OCI-LY3 (cell line): ENCODE measurements at regions not wholly inside any gene's neighbourhood (a gene's known extent, or its start where the extent isn't known, plus 50 kb on each side); places are given as distances from the start of the nearest gene placed in this dataset.

ENCODE experiments used
- H2AFZ ChIP-seq: fragments of 200-600, 300-600 bp; shearing (Covaris generic); 2 replicates; pipeline ENCODE4 v1.6.0; 2014; ENCODE audit warnings: antibody characterized with exemption, low read depth, low read length
- H3K27ac ChIP-seq: fragments of 200-600, 300-600 bp; sonication (generic); 2 replicates; pipeline ENCODE4 v1.5.1; 2014; ENCODE audit warnings: mild to moderate bottlenecking, low read length, moderate library complexity, mixed read lengths
- H3K27me3 ChIP-seq: fragments of 200-600, 300-600 bp; sonication (generic); 2 replicates; pipeline ENCODE4 v1.6.1; 2014; ENCODE audit warnings: low read depth, low read length, mixed read lengths
- H3K36me3 ChIP-seq: fragments of 200-600, 300-600 bp; sonication (generic); replicated peaks from 2 replicates; pipeline ENCODE3; 2014; ENCODE audit warnings: low read depth, low read length, mixed read lengths
- H3K4me1 ChIP-seq: fragments of 300-600, 200-600 bp; sonication (generic); 2 replicates; pipeline ENCODE4 v1.6.1; 2014; ENCODE audit warnings: low read length, mixed read lengths
- H3K4me2 ChIP-seq: fragments of 200-600, 300-600 bp; sonication (generic); 2 replicates; pipeline ENCODE4 v1.6.1; 2014; ENCODE audit warnings: low read length, mixed read lengths
- H3K4me3 ChIP-seq: fragments of 300-600, 200-600 bp; sonication (generic); 2 replicates; pipeline ENCODE4 v1.5.1; 2014; ENCODE audit warnings: antibody characterized with exemption, mild to moderate bottlenecking, low read length, moderate library complexity
- H3K79me2 ChIP-seq: fragments of 300-600, 200-600 bp; shearing (Covaris generic); 2 replicates; pipeline ENCODE4 v1.6.1; 2014; ENCODE audit warnings: mild to moderate bottlenecking, low read length, mixed read lengths
- H3K9ac ChIP-seq: fragments of 300-600, 200-600 bp; shearing (Covaris generic); 2 replicates; pipeline ENCODE4 v1.6.0; 2014; ENCODE audit warnings: mild to moderate bottlenecking, low read length, moderate library complexity
- H3K9me3 ChIP-seq: fragments of 200-600, 300-600 bp; shearing (Covaris generic); 2 replicates; pipeline ENCODE4 v1.6.1; 2014; ENCODE audit warnings: low read length, mixed read lengths; ENCODE audit not compliant: insufficient read depth
- H4K20me1 ChIP-seq: fragments of 200-600, 300-600 bp; sonication (generic); 2 replicates; pipeline ENCODE4 v1.6.1; 2016; ENCODE audit warnings: low read length, mixed read lengths; ENCODE audit not compliant: insufficient read depth
- CTCF ChIP-seq: fragments of 200-600, 300-600 bp; sonication (generic); IDR thresholded peaks from 2 replicates; pipeline ENCODE4 v1.5.1; 2014; ENCODE audit warnings: antibody characterized with exemption, low read length, low read depth
- EZH2phosphoT487 ChIP-seq: fragments of 200-600 bp; shearing (Covaris generic); IDR thresholded peaks from 2 replicates; pipeline ENCODE4 v1.6.1; 2018; ENCODE audit warnings: antibody characterized with exemption, mixed run types, low read depth

- Histone ChIP-seq H3K27me3 (no peaks in the 10 kb centered on the region), H3K9me3 (no peaks in the 10 kb centered on the region), H4K20me1 (no peaks in the 10 kb centered on the region), H3K4me1 (no peaks in the 10 kb centered on the region), H3K27ac (no peak overlapping the region), H2AFZ (no peak overlapping the region), H3K79me2 (no peaks in the 10 kb centered on the region), H3K9ac (no peak overlapping the region), H3K36me3 (no peaks in the 10 kb centered on the region), H3K4me3 (no peak overlapping the region), H3K4me2 (no peak overlapping the region)
- no peak for TF ChIP-seq CTCF
- no peak for TF ChIP-seq EZH2phosphoT487
Observed at GRCh38 chr20:21839982-21840381, 134.5 kb downstream of the PAX1 start.

- Histone ChIP-seq H4K20me1 (no peaks in the 10 kb centered on the region), H3K9me3 (no peaks in the 10 kb centered on the region), H2AFZ (no peak overlapping the region), H3K79me2 (no peaks in the 10 kb centered on the region), H3K36me3 (no peaks in the 10 kb centered on the region), H3K4me3 (no peak overlapping the region), H3K4me1 (no peaks in the 10 kb centered on the region), H3K27ac (no peak overlapping the region), H3K4me2 (no peak overlapping the region), H3K27me3 (no peaks in the 10 kb centered on the region), H3K9ac (no peak overlapping the region)
- TF ChIP-seq CTCF (no peak), EZH2phosphoT487 (no peak)
Observed at GRCh38 chr20:21836346-21836745, 130.9 kb downstream of the PAX1 start.

- H3K36me3 ChIP-seq: no peaks in the 10 kb centered on the region
- H3K9ac ChIP-seq: no peak overlapping the region
- no peak overlapping the region for H3K4me3 ChIP-seq
- H3K79me2 ChIP-seq: no peaks in the 10 kb centered on the region
- no peaks in the 10 kb centered on the region for H4K20me1 ChIP-seq
- TF ChIP-seq CTCF (no peak), EZH2phosphoT487 (no peak)
- H3K27me3 ChIP-seq: no peaks in the 10 kb centered on the region
- no peak overlapping the region for H3K27ac ChIP-seq
- no peak overlapping the region for H3K4me2 ChIP-seq
- H2AFZ ChIP-seq: no peak overlapping the region
- no peaks in the 10 kb centered on the region for H3K4me1 ChIP-seq
- no peaks in the 10 kb centered on the region for H3K9me3 ChIP-seq
Observed at GRCh38 chr20:21835042-21835441, 129.6 kb downstream of the PAX1 start.

- no peaks in the 10 kb centered on the region for H3K9me3 ChIP-seq
Observed at GRCh38 chr20:21832442-21833385, 127.2 kb downstream of the PAX1 start.

More at GRCh38 chr20:21832442-21833385, 127.2 kb downstream of the PAX1 start:
- no peaks in the 10 kb centered on the region for H3K27me3 ChIP-seq
- H3K27ac ChIP-seq: no peak overlapping the region
- no peak overlapping the region for H3K9ac ChIP-seq
- no peak for TF ChIP-seq EZH2phosphoT487
- TF ChIP-seq CTCF: no peak
- H3K4me1 ChIP-seq: no peaks in the 10 kb centered on the region
- H2AFZ ChIP-seq: no peak overlapping the region
- H3K4me2 ChIP-seq: no peak overlapping the region
- no peaks in the 10 kb centered on the region for H3K36me3 ChIP-seq
- H3K4me3 ChIP-seq: no peak overlapping the region
- H4K20me1 ChIP-seq: no peaks in the 10 kb centered on the region
- H3K79me2 ChIP-seq: no peaks in the 10 kb centered on the region
